ENCODE measurements at regions not wholly inside any gene's neighbourhood (a gene's known extent, or its start where the extent isn't known, plus 50 kb on each side); places are given as distances from the start of the nearest gene placed in this dataset.

DNA sequence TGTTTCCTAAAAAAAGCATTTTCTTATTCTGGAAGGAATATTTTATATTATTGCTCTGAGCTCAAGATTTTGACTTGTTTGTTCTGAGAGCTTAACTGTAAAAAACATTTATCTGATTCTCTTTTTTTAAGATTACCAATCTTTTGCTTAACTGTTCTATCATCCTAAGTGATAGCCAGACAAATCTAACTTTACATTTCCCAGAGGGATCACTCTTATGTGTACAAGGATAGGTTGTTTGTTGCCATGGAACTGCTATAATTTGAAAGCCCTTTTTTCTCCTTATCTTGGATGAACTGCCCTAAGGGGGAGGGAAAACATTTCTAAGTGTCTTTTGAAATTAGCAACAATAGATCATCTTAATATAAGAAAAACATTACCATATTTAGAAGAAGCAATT lies 494.7 kb downstream of the TRAM1L1 start:
- TF ChIP-seq, protein P1, sequence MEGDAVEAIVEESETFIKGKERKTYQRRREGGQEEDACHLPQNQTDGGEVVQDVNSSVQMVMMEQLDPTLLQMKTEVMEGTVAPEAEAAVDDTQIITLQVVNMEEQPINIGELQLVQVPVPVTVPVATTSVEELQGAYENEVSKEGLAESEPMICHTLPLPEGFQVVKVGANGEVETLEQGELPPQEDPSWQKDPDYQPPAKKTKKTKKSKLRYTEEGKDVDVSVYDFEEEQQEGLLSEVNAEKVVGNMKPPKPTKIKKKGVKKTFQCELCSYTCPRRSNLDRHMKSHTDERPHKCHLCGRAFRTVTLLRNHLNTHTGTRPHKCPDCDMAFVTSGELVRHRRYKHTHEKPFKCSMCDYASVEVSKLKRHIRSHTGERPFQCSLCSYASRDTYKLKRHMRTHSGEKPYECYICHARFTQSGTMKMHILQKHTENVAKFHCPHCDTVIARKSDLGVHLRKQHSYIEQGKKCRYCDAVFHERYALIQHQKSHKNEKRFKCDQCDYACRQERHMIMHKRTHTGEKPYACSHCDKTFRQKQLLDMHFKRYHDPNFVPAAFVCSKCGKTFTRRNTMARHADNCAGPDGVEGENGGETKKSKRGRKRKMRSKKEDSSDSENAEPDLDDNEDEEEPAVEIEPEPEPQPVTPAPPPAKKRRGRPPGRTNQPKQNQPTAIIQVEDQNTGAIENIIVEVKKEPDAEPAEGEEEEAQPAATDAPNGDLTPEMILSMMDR (IDR thresholded peaks at IDR 0.05): no peak
- no peak for TF ChIP-seq POLR2A (IDR thresholded peaks at IDR 0.05; ENCODE audit: low read depth)
- no peak for TF ChIP-seq EP300 (IDR thresholded peaks at IDR 0.05)
- TF ChIP-seq POLR2AphosphoS5 (IDR thresholded peaks at IDR 0.05): no peak

Data from esophagus muscularis mucosa (tissue), 4 donors.